GM18498 (cell line): ENCODE measurements at regions not wholly inside any gene's neighbourhood (a gene's known extent, or its start where the extent isn't known, plus 50 kb on each side); places are given as distances from the start of the nearest gene placed in this dataset.
A peak's percentile ranks its signal among the peaks of the same experiment; 100 is the strongest.
"Not testable (repeated sequence)": the region's sequence is repeated elsewhere in the genome, so short reads cannot be mapped to it uniquely, and the experiment has no call there.

Source experiments
- ATAC-seq: cut with Tn5 transposase; IDR thresholded peaks from one replicate; pipeline ENCODE4 v1.9.1; 2021; ENCODE audit warnings: mild to moderate bottlenecking, moderate library complexity; ENCODE audit not compliant: unreplicated experiment

GRCh38 chr4:18440527-18441202 is 419.1 kb upstream of the LCORL start:
- ATAC-seq = no peak

GRCh38 chr4:18439311-18439710 is 417.8 kb upstream of the LCORL start:
- ATAC-seq = no peak

GRCh38 chr4:18435781-18436180 is 414.2 kb upstream of the LCORL start:
- ATAC-seq = no peak

- ATAC-seq = no peak
Measured at GRCh38 chr4:18422685-18423084, 401.1 kb upstream of the LCORL start.

GRCh38 chr4:18421519-18421918 is 400.0 kb upstream of the LCORL start:
- no peak for ATAC-seq

GRCh38 chr4:18419780-18420179 is 398.2 kb upstream of the LCORL start:
- peak; percentile 73 for ATAC-seq

GRCh38 chr4:18418195-18418898 is 396.8 kb upstream of the LCORL start:
- not testable (repeated sequence) for ATAC-seq

- ATAC-seq = not testable (repeated sequence)
Measured at GRCh38 chr4:18417651-18418050, 396.1 kb upstream of the LCORL start.

- no peak for ATAC-seq
Measured at GRCh38 chr4:18406264-18406663, 384.7 kb upstream of the LCORL start.

- ATAC-seq = no peak
Measured at GRCh38 chr4:18405054-18405453, 383.5 kb upstream of the LCORL start.

- peak; percentile 64 for ATAC-seq
Measured at GRCh38 chr4:18404642-18405041, 383.1 kb upstream of the LCORL start.

GRCh38 chr4:18403327-18403726 is 381.8 kb upstream of the LCORL start:
- no peak for ATAC-seq

GRCh38 chr4:18401868-18402267 is 380.3 kb upstream of the LCORL start:
- ATAC-seq = no peak

- no peak for ATAC-seq
Measured at GRCh38 chr4:18401425-18401824, 379.9 kb upstream of the LCORL start.

- no peak for ATAC-seq
Measured at GRCh38 chr4:18398661-18399060, 377.1 kb upstream of the LCORL start.

- ATAC-seq = no peak
Measured at GRCh38 chr4:18397681-18398390, 376.3 kb upstream of the LCORL start.

- ATAC-seq = no peak
Measured at GRCh38 chr4:18394656-18395055, 373.1 kb upstream of the LCORL start.

- ATAC-seq = no peak
Measured at GRCh38 chr4:18391354-18391728, 369.8 kb upstream of the LCORL start.

- ATAC-seq = no peak
Measured at GRCh38 chr4:18390655-18391353, 369.2 kb upstream of the LCORL start.

GRCh38 chr4:18389115-18389514 is 367.6 kb upstream of the LCORL start:
- ATAC-seq = no peak

- ATAC-seq = no peak
Measured at GRCh38 chr4:18388039-18388438, 366.5 kb upstream of the LCORL start.
